KMS-11 (cell line): ENCODE measurements at regions not wholly inside any gene's neighbourhood (a gene's known extent, or its start where the extent isn't known, plus 50 kb on each side); places are given as distances from the start of the nearest gene placed in this dataset.

Experiments
- H2AFZ ChIP-seq: fragments of 200-600 bp; sonication (generic); 2 replicates; pipeline ENCODE4 v1.6.1; 2016; ENCODE audit warnings: antibody characterized with exemption, mixed run types, low read depth
- H3K27ac ChIP-seq: fragments of 200-600 bp; sonication (generic); 2 replicates; pipeline ENCODE4 v1.6.1; 2016; ENCODE audit warnings: mild to moderate bottlenecking, mixed run types
- H3K27me3 ChIP-seq: fragments of 200-600 bp; sonication (generic); 2 replicates; pipeline ENCODE4 v1.6.1; 2017; ENCODE audit warnings: mild to moderate bottlenecking, low read depth, mixed run types, moderate library complexity; ENCODE audit not compliant: insufficient read depth
- H3K36me3 ChIP-seq: fragments of 200-600 bp; sonication (generic); 2 replicates; pipeline ENCODE4 v1.6.1; 2017; ENCODE audit warnings: mild to moderate bottlenecking, mixed run types; ENCODE audit not compliant: insufficient read depth
- H3K4me1 ChIP-seq: fragments of 200-600 bp; sonication (generic); 2 replicates; pipeline ENCODE4 v1.6.1; 2016; ENCODE audit warnings: mild to moderate bottlenecking, low read depth, mixed run types; ENCODE audit not compliant: poor library complexity, severe bottlenecking
- H3K4me2 ChIP-seq: fragments of 200-600 bp; sonication (generic); 2 replicates; pipeline ENCODE4 v1.7.0; 2016; ENCODE audit warnings: mild to moderate bottlenecking, mixed run types
- H3K4me3 ChIP-seq: fragments of 200-600 bp; sonication (generic); IDR thresholded peaks from 2 replicates; pipeline ENCODE4 v1.6.1; 2017; ENCODE audit warnings: low read depth, low read length, mixed read lengths; ENCODE audit not compliant: insufficient read depth
- H3K79me2 ChIP-seq: fragments of 200-600 bp; sonication (generic); 2 replicates; pipeline ENCODE4 v1.6.1; 2016; ENCODE audit warnings: low read depth, mixed run types; ENCODE audit not compliant: insufficient read depth
- H3K9ac ChIP-seq: fragments of 200-600 bp; sonication (generic); 2 replicates; pipeline ENCODE4 v1.6.1; 2016; ENCODE audit warnings: mild to moderate bottlenecking, mixed run types
- H4K20me1 ChIP-seq: fragments of 200-600 bp; sonication (generic); 2 replicates; pipeline ENCODE4 v1.6.1; 2016; ENCODE audit warnings: mild to moderate bottlenecking, mixed run types; ENCODE audit not compliant: insufficient read depth
- CTCF ChIP-seq: fragments of 200-600 bp; sonication (generic); conservative IDR thresholded peaks from 2 replicates; pipeline ENCODE4 v1.6.1; 2017; ENCODE audit warnings: low read depth, mild to moderate bottlenecking, antibody characterized with exemption, low read length, moderate library complexity, mixed read lengths

GRCh38 chr3:193905541-193906396 lies 230.2 kb upstream of the HES1 start:
- H3K4me1 ChIP-seq = no peaks in the 10 kb centered on the region
- H3K4me2 ChIP-seq = no peak overlapping the region
- H3K27me3 ChIP-seq = no peaks in the 10 kb centered on the region
- no peak overlapping the region for H3K4me3 ChIP-seq
- no peak overlapping the region for H3K9ac ChIP-seq
- H3K36me3 ChIP-seq = no peaks in the 10 kb centered on the region
- no peaks in the 10 kb centered on the region for H4K20me1 ChIP-seq
- no peak overlapping the region for H2AFZ ChIP-seq
- H3K79me2 ChIP-seq = no peaks in the 10 kb centered on the region
- no peak overlapping the region for H3K27ac ChIP-seq
- TF ChIP-seq CTCF = no peak

- H3K4me1 ChIP-seq = no peaks in the 10 kb centered on the region
- H3K4me2 ChIP-seq = no peak overlapping the region
- no peak overlapping the region for H3K4me3 ChIP-seq
- H2AFZ ChIP-seq = no peak overlapping the region
- H3K36me3 ChIP-seq = no peaks in the 10 kb centered on the region
- H3K27ac ChIP-seq = no peak overlapping the region
- H3K9ac ChIP-seq = no peak overlapping the region
- H3K27me3 ChIP-seq = no peaks in the 10 kb centered on the region
- TF ChIP-seq CTCF = no peak
- no peaks in the 10 kb centered on the region for H4K20me1 ChIP-seq
- no peaks in the 10 kb centered on the region for H3K79me2 ChIP-seq
These were observed 229.0 kb upstream of the HES1 start for GRCh38 chr3:193906849-193907410.

DNA sequence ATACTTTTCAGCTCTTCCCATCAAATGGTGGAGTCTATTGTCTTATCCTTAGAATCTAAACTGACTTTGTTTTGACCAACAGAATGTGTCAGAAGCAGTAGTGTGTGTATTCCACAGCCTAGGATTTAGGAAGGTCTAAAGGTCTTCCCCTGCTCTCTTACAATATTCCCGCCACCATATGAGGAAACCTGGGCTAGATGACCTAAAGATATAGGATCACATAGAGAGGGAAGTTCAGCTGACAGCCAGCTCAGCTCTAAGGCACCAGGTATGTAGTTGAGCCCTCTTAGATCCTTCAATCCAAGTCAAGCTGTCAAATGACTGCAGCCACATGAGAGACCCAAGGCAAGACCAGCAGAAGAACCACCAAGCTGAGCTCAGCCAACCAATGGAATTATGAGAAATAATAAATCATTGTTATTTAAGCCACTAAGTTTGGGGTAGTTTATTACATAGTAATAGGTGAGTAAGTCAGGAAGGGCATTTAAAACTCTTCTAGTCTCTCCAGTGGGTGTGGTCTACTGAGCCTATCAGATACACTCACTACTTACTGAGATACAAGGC lies 227.7 kb upstream of the HES1 start:
- Histone ChIP-seq H3K79me2 (no peaks in the 10 kb centered on the region), H3K4me2 (no peak overlapping the region), H3K9ac (no peak overlapping the region), H3K27ac (no peak overlapping the region), H3K4me3 (no peak overlapping the region), H3K27me3 (no peaks in the 10 kb centered on the region), H3K36me3 (no peaks in the 10 kb centered on the region), H2AFZ (no peak overlapping the region), H3K4me1 (no peaks in the 10 kb centered on the region), H4K20me1 (no peaks in the 10 kb centered on the region)
- no peak for TF ChIP-seq CTCF

DNA sequence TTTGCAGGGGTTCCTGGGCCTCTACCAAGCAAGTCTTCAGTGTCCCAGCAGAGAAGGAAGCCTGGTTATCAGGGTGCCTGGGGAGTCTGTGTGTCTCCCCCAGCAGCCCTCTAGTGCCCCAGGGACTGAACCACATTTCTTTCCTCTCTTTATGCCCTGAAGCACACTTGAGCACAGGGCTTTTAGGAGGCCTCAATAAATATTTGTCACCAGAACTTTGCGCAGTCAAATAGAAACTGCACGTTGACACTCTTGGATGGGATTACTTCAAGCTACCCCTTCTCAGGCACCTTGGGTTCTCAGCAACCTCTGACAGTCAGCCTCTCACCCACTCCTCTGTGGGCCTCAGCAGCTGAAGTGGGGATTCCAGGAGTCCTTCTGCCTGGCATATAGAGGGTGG lies 226.6 kb upstream of the HES1 start:
- no peak for TF ChIP-seq CTCF
- no peaks in the 10 kb centered on the region for H3K4me1 ChIP-seq
- H3K9ac ChIP-seq = no peak overlapping the region

More for the DNA sequence above, 226.6 kb upstream of the HES1 start:
- Histone ChIP-seq H3K27me3 (no peaks in the 10 kb centered on the region), H3K4me2 (no peak overlapping the region), H2AFZ (no peak overlapping the region), H3K4me3 (no peak overlapping the region), H3K36me3 (no peaks in the 10 kb centered on the region), H3K27ac (no peak overlapping the region), H3K79me2 (no peaks in the 10 kb centered on the region), H4K20me1 (no peaks in the 10 kb centered on the region)
